ENCODE measurements at regions not wholly inside any gene's neighbourhood (a gene's known extent, or its start where the extent isn't known, plus 50 kb on each side); places are given as distances from the start of the nearest gene placed in this dataset.
A peak's percentile ranks its signal among the peaks of the same experiment; 100 is the strongest.
"Not testable (repeated sequence)": the region's sequence is repeated elsewhere in the genome, so short reads cannot be mapped to it uniquely, and the experiment has no call there.

- DNase-seq, result no peak
Observed at GRCh38 chr1:199058281-199058680, 419.4 kb downstream of the PTPRC start.

GRCh38 chr1:199064971-199065370 is 426.1 kb downstream of the PTPRC start:
- no peak for DNase-seq

- no peak for DNase-seq
Observed at GRCh38 chr1:199067483-199067882, 428.6 kb downstream of the PTPRC start.

DNA sequence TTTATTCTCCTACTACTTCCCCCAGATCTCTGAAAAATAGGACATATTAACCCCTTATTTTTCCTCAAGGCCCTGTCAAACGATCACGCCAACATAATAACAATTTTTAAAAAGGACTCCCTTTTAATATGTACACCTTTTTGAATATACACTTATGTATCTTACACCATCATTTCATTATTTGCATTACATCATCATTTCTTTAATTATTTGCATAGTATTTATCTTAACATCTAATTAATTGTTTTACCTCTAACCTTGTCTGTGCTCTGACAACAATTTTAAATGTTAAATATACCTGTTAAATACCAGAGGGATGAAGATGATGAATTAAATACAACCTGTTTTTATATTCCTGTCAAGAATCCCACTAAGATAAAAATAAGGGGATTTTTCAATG is 432.2 kb downstream of the PTPRC start:
- no peak for DNase-seq

DNA sequence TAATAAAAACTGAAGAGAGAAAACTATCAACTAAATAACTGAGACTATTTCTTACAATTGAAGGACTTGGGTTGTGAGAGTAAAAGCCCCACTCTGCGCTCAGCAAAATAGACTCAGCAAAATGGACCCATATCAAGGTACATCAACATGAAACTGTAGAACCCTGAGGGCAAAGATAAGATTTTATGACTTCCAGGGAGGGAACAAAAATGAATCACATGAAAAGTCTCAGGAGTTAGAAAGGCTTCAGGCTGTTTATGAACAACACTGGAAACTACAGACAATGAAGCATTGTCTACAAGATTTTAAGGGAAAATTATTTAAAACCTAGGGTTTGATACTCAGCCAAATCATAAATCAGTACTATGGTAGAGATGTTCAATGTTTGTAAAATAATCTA is 434.3 kb downstream of the PTPRC start:
- no peak for DNase-seq

GRCh38 chr1:199075792-199076191 is 437.0 kb downstream of the PTPRC start:
- DNase-seq, result no peak

- no peak for DNase-seq
Observed at GRCh38 chr1:199079994-199080393, 441.2 kb downstream of the PTPRC start.

GRCh38 chr1:199081739-199082138 is 442.9 kb downstream of the PTPRC start:
- no peak for DNase-seq

DNA sequence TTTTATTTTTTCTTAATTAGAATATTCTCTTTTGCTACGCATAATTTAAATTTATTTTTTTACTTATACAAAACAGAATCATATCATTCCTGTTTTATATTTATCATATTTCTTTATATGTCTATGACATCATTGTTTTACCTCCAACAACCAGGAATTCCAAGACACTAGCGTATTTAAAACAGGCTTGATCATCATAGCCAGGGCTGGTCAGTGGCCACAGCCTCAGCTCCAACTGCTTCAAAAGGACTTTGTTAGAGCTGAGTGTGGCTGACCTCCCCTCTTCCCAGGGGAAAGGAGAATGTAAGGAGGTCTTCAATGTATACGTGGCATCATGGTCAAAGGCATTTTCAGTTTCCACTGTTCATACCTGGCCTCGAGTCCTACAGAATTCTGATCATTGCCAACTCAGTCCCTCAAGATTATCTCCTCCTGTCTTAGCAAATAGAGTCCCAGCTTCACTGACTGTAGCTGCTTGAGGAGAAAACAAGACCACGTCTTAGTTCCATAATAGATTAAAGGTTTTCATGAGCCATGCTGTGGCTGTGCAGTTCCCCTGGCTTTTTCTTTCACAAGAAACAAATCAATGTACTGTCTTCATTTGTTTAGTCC is 444.0 kb downstream of the PTPRC start:
- DNase-seq, result no peak

- DNase-seq, result no peak
Observed at GRCh38 chr1:199083680-199084079, 444.8 kb downstream of the PTPRC start.

- no peak for DNase-seq
Observed at GRCh38 chr1:199084293-199084692, 445.5 kb downstream of the PTPRC start.

- DNase-seq, result no peak
Observed at GRCh38 chr1:199085903-199086302, 447.1 kb downstream of the PTPRC start.

DNA sequence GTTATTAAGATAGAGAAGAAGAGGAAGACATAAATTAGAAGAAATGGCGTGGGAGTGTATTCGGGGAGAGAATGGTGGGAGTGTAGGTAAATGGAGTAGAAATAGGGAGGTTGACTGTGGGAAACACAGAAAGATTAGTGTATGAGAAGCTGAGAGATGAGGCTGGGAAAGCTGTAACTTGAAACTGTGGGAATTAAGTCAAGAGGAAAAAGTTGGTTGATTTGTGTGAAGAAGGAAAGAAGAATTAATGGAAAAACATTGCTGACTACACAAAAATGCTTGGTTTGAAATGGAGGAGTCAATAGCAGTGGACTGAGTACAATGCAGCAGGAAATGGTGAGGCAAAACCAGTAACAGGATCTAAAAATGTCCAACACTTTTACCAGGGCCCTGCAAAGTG is 448.3 kb downstream of the PTPRC start:
- no peak for DNase-seq

DNA sequence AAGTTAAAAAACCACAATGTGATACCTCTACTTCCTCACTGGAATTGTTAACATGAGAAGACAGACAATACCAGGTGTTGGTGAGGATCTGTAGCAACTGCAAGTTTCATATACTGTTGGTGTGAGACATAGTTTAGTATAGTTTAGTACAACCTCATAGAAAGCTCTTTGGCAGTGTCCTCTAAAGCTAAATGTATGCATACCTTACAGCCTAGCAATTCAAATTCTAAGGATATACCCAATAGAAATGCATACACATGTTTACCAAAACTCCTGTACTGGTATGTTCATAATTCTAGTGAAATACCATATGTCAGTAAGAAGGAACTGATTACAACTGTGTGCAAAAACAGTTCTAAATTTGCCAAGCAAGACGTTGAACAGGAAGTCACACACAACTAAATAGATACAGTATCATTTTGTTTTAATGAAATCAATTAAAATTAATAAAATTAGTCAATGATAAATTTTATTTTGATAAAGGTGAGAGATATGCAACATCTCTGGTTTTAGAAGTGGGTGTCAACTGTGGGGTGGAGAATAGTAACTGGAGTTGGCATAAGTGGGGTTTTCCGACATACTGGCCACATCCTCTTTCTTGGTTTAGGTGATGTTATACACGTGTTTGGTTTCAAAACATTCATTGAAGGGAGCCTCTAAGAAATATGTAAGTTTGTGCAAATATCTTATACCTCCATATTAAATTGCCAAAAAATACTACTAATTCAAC is 450.7 kb downstream of the PTPRC start:
- DNase-seq, result no peak

GRCh38 chr1:199095628-199096027 is 456.8 kb downstream of the PTPRC start:
- not testable (repeated sequence) for DNase-seq

- DNase-seq, result no peak
Observed at GRCh38 chr1:199096591-199096990, 457.8 kb downstream of the PTPRC start.

DNA sequence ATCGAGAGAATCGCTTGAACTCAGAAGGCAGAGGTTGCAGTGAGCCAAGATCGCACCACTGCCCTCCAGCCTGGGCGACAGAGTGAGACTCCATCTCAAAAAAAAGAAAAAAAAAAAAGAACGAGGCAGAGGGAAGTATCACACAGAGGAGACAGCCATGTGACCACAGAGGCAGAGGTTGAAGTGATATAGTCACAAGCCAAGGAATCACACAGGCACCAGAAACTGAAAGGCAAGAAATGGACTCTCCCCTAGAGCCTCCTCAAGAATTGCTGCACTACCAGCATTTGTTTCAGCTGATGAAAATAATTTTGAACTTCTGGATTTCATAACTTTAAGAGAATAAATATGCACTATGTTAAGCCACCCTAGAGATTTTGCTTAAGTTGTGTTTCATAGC is 459.6 kb downstream of the PTPRC start:
- no peak for DNase-seq

- no peak for DNase-seq
Observed at GRCh38 chr1:199101139-199101538, 462.3 kb downstream of the PTPRC start.

GRCh38 chr1:199101635-199102034 is 462.8 kb downstream of the PTPRC start:
- no peak for DNase-seq

DNA sequence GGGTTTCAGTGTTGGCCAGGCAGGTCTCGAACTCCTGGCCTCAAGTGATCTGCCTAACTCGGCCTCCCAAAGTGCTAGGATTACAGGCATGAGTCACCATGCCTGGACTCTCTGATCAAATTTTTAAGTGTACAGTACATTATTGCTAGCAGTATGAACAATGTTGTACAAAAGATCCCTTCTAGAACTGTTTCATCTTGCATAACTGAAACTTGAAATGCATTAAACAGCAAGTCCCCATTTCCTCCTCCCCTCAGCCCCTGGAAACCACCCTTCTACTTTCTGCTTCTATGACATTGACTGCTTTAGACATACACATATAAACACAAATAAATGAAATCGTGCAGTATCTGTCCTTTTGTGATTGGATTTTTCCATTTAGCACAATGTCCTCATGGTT is 463.4 kb downstream of the PTPRC start:
- no peak for DNase-seq

DNA sequence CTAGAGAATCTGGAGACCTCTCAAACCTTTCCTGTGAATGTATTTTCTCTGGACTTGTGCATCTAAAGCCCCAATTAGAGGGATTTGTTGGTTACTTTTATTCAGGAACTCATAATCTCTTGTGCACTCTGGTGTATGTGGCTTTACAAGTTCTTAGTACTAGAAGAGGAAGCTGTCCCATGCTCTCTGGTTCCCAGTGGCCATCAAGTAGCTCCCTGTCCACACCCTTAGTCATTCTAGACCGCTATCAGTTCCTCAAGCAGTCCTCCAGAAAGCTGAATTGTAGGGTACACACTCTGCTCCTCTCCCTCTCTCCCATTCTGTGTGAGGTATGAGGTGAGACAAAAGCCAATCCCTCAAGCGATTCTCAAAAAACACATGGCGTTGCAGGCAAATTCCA is 470.3 kb downstream of the PTPRC start:
- no peak for DNase-seq

DNA sequence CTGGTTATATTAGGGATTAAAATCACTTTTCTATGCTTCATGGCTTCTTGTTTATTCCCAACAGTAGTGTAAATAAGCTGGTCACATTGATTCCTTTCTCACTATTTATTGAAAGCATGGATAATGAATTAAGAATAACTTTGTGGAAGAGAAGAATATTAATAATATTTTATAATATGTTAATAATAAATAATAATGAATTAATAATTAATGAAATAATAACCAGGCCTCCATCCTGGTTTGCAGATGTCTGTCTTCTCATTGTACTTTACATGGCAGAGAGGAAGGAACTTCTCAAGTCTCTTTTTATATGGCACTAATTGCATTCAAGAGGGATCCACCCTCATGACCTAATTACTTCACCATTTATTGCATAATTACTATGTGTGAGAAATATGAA is 473.5 kb downstream of the PTPRC start:
- no peak for DNase-seq

DNA sequence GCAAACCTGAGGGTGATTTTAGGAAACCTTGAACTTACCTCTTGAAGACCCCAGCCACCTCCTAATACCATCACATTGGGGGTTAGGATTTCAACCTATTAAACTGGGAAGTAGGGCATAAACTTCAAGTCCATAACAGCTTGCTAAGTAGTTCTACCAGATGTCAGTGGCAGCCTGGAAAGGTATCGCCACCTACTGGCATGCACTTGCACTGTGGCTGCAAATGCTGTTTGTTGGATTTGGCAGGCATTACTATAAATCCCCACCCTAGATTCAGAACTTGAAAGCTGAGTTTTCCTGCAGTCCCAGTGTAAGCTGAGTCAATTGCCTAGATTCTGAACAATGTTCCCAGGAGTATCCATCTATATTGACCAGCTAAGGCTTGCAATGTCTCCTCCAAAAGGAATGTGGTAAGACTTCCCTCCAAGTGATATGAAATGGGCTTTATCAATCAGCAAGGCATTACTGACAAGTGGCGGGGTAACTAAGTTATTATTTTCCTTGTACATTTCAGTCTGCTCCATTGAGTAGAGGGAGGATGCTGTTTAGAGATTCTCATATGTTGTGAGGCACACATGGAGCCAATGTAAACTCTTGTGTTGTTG is 474.5 kb downstream of the PTPRC start:
- DNase-seq, result peak; percentile 75

GRCh38 chr1:199116488-199116887 is 477.6 kb downstream of the PTPRC start:
- DNase-seq, result no peak

DNA sequence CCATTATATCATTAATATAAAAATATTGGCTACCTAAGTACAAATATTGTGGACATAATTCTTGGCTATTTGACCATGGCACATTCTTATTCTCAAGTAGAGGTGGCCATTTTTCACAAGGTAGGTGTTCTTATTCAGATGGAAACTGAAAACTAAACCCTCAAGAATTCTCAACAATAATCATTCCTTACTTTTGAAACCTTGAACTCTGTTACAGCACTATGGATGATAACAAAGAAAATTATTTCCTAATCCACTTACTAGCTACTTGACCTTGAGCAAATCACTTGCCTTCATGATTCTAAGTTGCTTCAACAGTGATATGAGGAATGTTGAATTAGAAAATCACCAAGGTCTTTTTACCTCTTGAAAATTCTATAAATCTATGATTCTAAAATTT is 482.2 kb downstream of the PTPRC start:
- DNase-seq, result no peak
